HG02885 (cell line): ENCODE measurements at regions not wholly inside any gene's neighbourhood (a gene's known extent, or its start where the extent isn't known, plus 50 kb on each side); places are given as distances from the start of the nearest gene placed in this dataset.

Experiments
- ATAC-seq: cut with Tn5 transposase; IDR thresholded peaks from one replicate; pipeline ENCODE4 v1.9.1; 2021; ENCODE audit warnings: mild to moderate bottlenecking; ENCODE audit not compliant: unreplicated experiment, poor library complexity

GRCh38 chr3:30156586-30157498 is 449.6 kb upstream of the TGFBR2 start:
- no peak for ATAC-seq

- no peak for ATAC-seq
Measured at GRCh38 chr3:30161375-30161774, 445.0 kb upstream of the TGFBR2 start.

GRCh38 chr3:30162579-30162978 is 443.8 kb upstream of the TGFBR2 start:
- no peak for ATAC-seq

- no peak for ATAC-seq
Measured at GRCh38 chr3:30166535-30166934, 439.9 kb upstream of the TGFBR2 start.

GRCh38 chr3:30167541-30168011 is 438.8 kb upstream of the TGFBR2 start:
- ATAC-seq, result no peak

GRCh38 chr3:30169487-30169886 is 436.9 kb upstream of the TGFBR2 start:
- no peak for ATAC-seq

GRCh38 chr3:30170681-30171438 is 435.5 kb upstream of the TGFBR2 start:
- no peak for ATAC-seq

GRCh38 chr3:30174357-30174756 is 432.0 kb upstream of the TGFBR2 start:
- ATAC-seq, result no peak

- no peak for ATAC-seq
Measured at GRCh38 chr3:30180310-30181177, 425.9 kb upstream of the TGFBR2 start.

- ATAC-seq, result no peak
Measured at GRCh38 chr3:30181178-30181465, 425.3 kb upstream of the TGFBR2 start.

GRCh38 chr3:30181581-30181980 is 424.8 kb upstream of the TGFBR2 start:
- no peak for ATAC-seq

GRCh38 chr3:30183421-30183820 is 423.0 kb upstream of the TGFBR2 start:
- ATAC-seq, result no peak

- no peak for ATAC-seq
Measured at GRCh38 chr3:30184091-30184810, 422.1 kb upstream of the TGFBR2 start.

- ATAC-seq, result no peak
Measured at GRCh38 chr3:30185872-30186271, 420.5 kb upstream of the TGFBR2 start.

- ATAC-seq, result no peak
Measured at GRCh38 chr3:30186741-30187219, 419.6 kb upstream of the TGFBR2 start.

GRCh38 chr3:30187366-30187765 is 419.0 kb upstream of the TGFBR2 start:
- ATAC-seq, result no peak

GRCh38 chr3:30188713-30189112 is 417.7 kb upstream of the TGFBR2 start:
- ATAC-seq, result no peak

GRCh38 chr3:30189900-30190299 is 416.5 kb upstream of the TGFBR2 start:
- ATAC-seq, result no peak

GRCh38 chr3:30193625-30194044 is 412.8 kb upstream of the TGFBR2 start:
- no peak for ATAC-seq

GRCh38 chr3:30195352-30195751 is 411.0 kb upstream of the TGFBR2 start:
- no peak for ATAC-seq
